OCI-LY7 (cell line): ENCODE measurements at regions not wholly inside any gene's neighbourhood (a gene's known extent, or its start where the extent isn't known, plus 50 kb on each side); places are given as distances from the start of the nearest gene placed in this dataset.

Source experiments
- CTCF ChIP-seq: fragments of 200-600 bp; sonication (generic); conservative IDR thresholded peaks from 2 replicates; pipeline ENCODE4 v1.5.1; 2014; ENCODE audit warnings: mild to moderate bottlenecking, antibody characterized with exemption, low read length, moderate library complexity, mixed read lengths
- EZH2phosphoT487 ChIP-seq: fragments of 200-600 bp; sonication (generic); IDR thresholded peaks from 2 replicates; pipeline ENCODE4 v1.6.1; 2018; ENCODE audit warnings: low read depth, borderline replicate concordance, mild to moderate bottlenecking, mixed run types, antibody characterized with exemption, low read length, moderate library complexity, mixed read lengths

DNA sequence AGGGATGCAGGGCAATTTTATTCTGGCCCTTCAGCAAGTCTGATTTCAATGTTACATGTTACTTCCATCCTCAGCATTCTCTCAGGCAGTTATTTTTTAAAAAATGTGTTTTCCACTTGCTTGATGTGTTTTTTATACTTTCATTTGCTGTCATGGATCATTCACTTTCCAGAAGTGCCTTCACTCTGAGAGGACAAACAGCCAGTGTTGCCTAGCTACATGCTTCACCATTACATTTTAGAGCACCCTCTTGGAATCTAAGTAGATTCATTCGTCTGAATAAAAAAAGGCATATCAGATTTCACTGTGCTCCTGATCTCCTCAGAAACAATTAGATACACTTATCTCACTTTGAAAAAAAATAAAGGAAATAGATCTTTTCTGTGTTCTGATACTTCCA, 93.6 kb upstream of the POU1F1 start:
- TF ChIP-seq CTCF (no peak), EZH2phosphoT487 (no peak)
